GM12892 (cell line): ENCODE measurements at regions not wholly inside any gene's neighbourhood (a gene's known extent, or its start where the extent isn't known, plus 50 kb on each side); places are given as distances from the start of the nearest gene placed in this dataset.

Experiments
- POLR2A ChIP-seq: IDR thresholded peaks from 2 replicates; pipeline ENCODE4 v1.6.1; 2011; ENCODE audit warnings: low read depth, low read length, control low read depth
- POLR2AphosphoS5 ChIP-seq: IDR thresholded peaks from 2 replicates; pipeline ENCODE4 v1.6.1; 2011; ENCODE audit warnings: low read depth, low read length, control low read depth
- TAF1 ChIP-seq: IDR thresholded peaks from 2 replicates; pipeline ENCODE4 v1.6.1; 2011; ENCODE audit warnings: low read depth, mild to moderate bottlenecking, control low read depth, low read length, borderline replicate concordance

DNA sequence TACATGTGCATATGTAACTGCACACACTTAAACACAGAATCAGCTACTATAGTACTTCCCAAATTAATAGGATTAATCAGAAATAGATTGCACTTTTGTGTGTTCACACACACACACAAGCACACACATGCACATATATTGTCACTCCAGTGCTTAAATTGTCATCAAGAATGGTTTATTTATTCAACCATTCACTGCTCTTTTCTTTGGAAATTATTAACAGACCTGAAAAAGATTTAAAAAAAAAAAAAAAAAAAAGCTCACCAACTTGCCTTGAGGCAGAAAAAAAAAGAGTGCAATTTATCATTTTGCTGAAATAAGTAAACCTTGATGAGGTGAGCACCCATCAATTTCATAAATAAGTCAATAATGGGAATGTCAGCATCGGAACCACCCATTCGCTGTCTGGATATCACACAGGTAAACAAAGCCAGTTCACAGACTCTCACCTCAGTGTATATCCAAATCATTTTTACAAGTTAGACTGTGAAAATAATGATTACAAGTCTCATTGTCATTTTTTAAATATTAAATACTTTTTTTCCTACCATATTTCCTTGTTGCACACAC is 562.8 kb downstream of the BNC2 start:
- TF ChIP-seq POLR2A (no peak), POLR2AphosphoS5 (no peak), TAF1 (no peak)
